PFSK-1 (cell line): ENCODE measurements at regions not wholly inside any gene's neighbourhood (a gene's known extent, or its start where the extent isn't known, plus 50 kb on each side); places are given as distances from the start of the nearest gene placed in this dataset.

ENCODE experiments used
- POLR2AphosphoS5 ChIP-seq: IDR thresholded peaks from 2 replicates; pipeline ENCODE4 v1.6.1; 2012; ENCODE audit warnings: low read depth, mild to moderate bottlenecking, control low read depth, low read length, moderate library complexity
- SIN3A ChIP-seq: IDR thresholded peaks from 2 replicates; pipeline ENCODE4 v1.6.1; 2012; ENCODE audit warnings: mild to moderate bottlenecking, low read length, moderate library complexity, borderline replicate concordance; ENCODE audit not compliant: insufficient read depth
- TF ChIP-seq, protein P1 (sequence below), 2 experiments: IDR thresholded peaks; 2 replicates each; pipeline versions ENCODE4 v1.6.1 to v1.8.0; 2011 to 2012; ENCODE audit warnings: low read depth in 2 of 2, low read length in 2 of 2, control low read depth in 1 of 2, inconsistent platforms in 1 of 2, mild to moderate bottlenecking in 1 of 2, moderate library complexity in 1 of 2; ENCODE audit not compliant: insufficient read depth in 1 of 2

DNA sequence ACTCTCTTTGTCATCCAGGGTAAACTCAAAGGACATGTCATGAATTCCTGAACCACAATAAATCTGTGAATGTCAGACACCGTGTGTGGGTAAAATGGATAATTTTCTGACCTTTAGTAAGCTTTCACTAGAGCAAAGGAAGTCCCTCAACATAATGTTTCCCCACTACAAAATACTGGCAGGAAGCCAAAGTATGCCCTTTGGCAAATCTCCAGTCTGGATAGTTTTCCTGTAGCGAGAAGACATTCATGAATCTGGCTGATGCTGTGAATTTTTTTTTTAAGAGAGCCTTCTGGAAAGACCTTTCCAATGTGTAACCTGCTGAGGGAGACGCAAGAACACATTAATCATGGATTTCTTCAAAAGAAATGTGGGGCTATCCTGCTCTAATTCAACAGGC lies 389.6 kb upstream of the DDHD1 start:
- TF ChIP-seq, protein P1, sequence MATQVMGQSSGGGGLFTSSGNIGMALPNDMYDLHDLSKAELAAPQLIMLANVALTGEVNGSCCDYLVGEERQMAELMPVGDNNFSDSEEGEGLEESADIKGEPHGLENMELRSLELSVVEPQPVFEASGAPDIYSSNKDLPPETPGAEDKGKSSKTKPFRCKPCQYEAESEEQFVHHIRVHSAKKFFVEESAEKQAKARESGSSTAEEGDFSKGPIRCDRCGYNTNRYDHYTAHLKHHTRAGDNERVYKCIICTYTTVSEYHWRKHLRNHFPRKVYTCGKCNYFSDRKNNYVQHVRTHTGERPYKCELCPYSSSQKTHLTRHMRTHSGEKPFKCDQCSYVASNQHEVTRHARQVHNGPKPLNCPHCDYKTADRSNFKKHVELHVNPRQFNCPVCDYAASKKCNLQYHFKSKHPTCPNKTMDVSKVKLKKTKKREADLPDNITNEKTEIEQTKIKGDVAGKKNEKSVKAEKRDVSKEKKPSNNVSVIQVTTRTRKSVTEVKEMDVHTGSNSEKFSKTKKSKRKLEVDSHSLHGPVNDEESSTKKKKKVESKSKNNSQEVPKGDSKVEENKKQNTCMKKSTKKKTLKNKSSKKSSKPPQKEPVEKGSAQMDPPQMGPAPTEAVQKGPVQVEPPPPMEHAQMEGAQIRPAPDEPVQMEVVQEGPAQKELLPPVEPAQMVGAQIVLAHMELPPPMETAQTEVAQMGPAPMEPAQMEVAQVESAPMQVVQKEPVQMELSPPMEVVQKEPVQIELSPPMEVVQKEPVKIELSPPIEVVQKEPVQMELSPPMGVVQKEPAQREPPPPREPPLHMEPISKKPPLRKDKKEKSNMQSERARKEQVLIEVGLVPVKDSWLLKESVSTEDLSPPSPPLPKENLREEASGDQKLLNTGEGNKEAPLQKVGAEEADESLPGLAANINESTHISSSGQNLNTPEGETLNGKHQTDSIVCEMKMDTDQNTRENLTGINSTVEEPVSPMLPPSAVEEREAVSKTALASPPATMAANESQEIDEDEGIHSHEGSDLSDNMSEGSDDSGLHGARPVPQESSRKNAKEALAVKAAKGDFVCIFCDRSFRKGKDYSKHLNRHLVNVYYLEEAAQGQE (IDR thresholded peaks at IDR 0.05; ENCODE audit: insufficient read depth in 1 of 2, low read depth in 2 of 2, low read length in 2 of 2) = no peak
- no peak for TF ChIP-seq SIN3A
- no peak for TF ChIP-seq POLR2AphosphoS5
